NB4 (cell line): ENCODE measurements at regions not wholly inside any gene's neighbourhood (a gene's known extent, or its start where the extent isn't known, plus 50 kb on each side); places are given as distances from the start of the nearest gene placed in this dataset.

ENCODE experiments used
- CTCF ChIP-seq: IDR thresholded peaks from one replicate; pipeline ENCODE4 v1.5.1; 2012; ENCODE audit warnings: low read depth, low read length
- MYC ChIP-seq: IDR thresholded peaks from 2 replicates; pipeline ENCODE4 v1.6.1; 2011; ENCODE audit warnings: low read depth, low read length
- POLR2A ChIP-seq: IDR thresholded peaks from 2 replicates; pipeline ENCODE4 v1.6.1; 2011; ENCODE audit warnings: mild to moderate bottlenecking; ENCODE audit not compliant: insufficient read length; ENCODE audit errors: extremely low read depth
- TF ChIP-seq, protein P1 (sequence below): IDR thresholded peaks from 2 replicates; pipeline ENCODE4 v1.6.1; 2011; ENCODE audit warnings: low read depth, low read length

- no peak for TF ChIP-seq CTCF
- TF ChIP-seq POLR2A, result no peak
- TF ChIP-seq, protein P1, sequence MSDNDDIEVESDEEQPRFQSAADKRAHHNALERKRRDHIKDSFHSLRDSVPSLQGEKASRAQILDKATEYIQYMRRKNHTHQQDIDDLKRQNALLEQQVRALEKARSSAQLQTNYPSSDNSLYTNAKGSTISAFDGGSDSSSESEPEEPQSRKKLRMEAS, result no peak
- no peak for TF ChIP-seq MYC
Measured at GRCh38 chr7:94272821-94273583, 121.7 kb upstream of the COL1A2 start.
